GM12878 (cell line): ENCODE measurements at regions not wholly inside any gene's neighbourhood (a gene's known extent, or its start where the extent isn't known, plus 50 kb on each side); places are given as distances from the start of the nearest gene placed in this dataset.

Experiments
- ATAC-seq: fragments of 200-7000 bp; cut with Tn5 transposase; 3 replicates; pipeline ENCODE4 v1.9.1; 2020; ENCODE audit warnings: mild to moderate bottlenecking, moderate library complexity
- BruUV-seq: library from RNA; stranded (reverse); fragments of 400-500 nt; replicated peaks from 2 replicates; lab custom pipeline; 2021; lab: Mats Ljungman, UMichigan
- CTCF ChIA-PET: fragments of 300-600 bp; sonication (Branson Sonifier 250); formaldehyde crosslinking; extraction: SDS; loops from one replicate; lab custom pipeline; 2021; ENCODE audit warnings: inconsistent platforms; lab: Yijun Ruan, JAX
- POLR2A ChIA-PET: fragments of 350-600 bp; formaldehyde crosslinking; extraction: SDS; loops from one replicate; lab custom pipeline; 2021; ENCODE audit warnings: inconsistent platforms; lab: Charles Lee
- RAD21 ChIA-PET: fragments of 300-600 bp; sonication (Branson Sonifier 250); formaldehyde crosslinking; loops from one replicate; lab custom pipeline; 2023; ENCODE audit warnings: antibody characterized with exemption; ENCODE audit not compliant: unreplicated experiment; lab: Charles Lee
- SMC1A ChIA-PET: fragments of 300-600 bp; sonication (Branson Sonifier 250); formaldehyde crosslinking; loops from one replicate; lab custom pipeline; 2023; ENCODE audit not compliant: unreplicated experiment, uncharacterized antibody; lab: Charles Lee
- DNase-seq: peaks from one replicate; pipeline ENCODE4 v3.0.0-alpha.2; 2011; ENCODE audit warnings: low read depth, low spot score
- FAIRE-seq: peaks from 3 replicates; lab custom pipeline; 2011; peaks lifted over from hg19 to GRCh38; lab: Jason Lieb, UNC
- H2AFZ ChIP-seq: 2 replicates; pipeline ENCODE4 v1.6.0; 2011; ENCODE audit warnings: low read depth, low read length, control low read depth; ENCODE audit not compliant: control insufficient read depth
- H3K27ac ChIP-seq: 2 replicates; pipeline ENCODE4 v1.5.1; 2011; ENCODE audit warnings: control low read depth; ENCODE audit not compliant: control insufficient read depth, insufficient read depth
- H3K27me3 ChIP-seq, 2 experiments: replicated peaks in 1 of 2; 2 replicates each; pipeline versions ENCODE4 v1.6.0 to v1.6.1; 2011; ENCODE audit warnings: low read length in 1 of 2; ENCODE audit not compliant: control insufficient read depth in 2 of 2, insufficient read depth in 2 of 2
- H3K36me3 ChIP-seq, 2 experiments: 2 replicates each; pipeline ENCODE4 v1.5.1; 2011; ENCODE audit warnings: low read length in 1 of 2; ENCODE audit not compliant: control insufficient read depth in 2 of 2, insufficient read depth in 2 of 2
- H3K4me1 ChIP-seq: 2 replicates; pipeline ENCODE4 v1.6.1; 2011; ENCODE audit warnings: mild to moderate bottlenecking, low read length, moderate library complexity, mixed read lengths; ENCODE audit not compliant: control insufficient read depth, insufficient read depth
- H3K4me2 ChIP-seq: 2 replicates; pipeline ENCODE4 v1.6.0; 2011; ENCODE audit warnings: control low read depth; ENCODE audit not compliant: control insufficient read depth, insufficient read depth
- H3K4me3 ChIP-seq: fragments of 200-600 bp; sonication (generic); 2 replicates; pipeline ENCODE4 v1.5.1; 2016
- H3K79me2 ChIP-seq: 2 replicates; pipeline ENCODE4 v1.6.0; 2011; ENCODE audit warnings: low read length; ENCODE audit not compliant: control insufficient read depth, insufficient read depth
- H3K9ac ChIP-seq: 2 replicates; pipeline ENCODE4 v1.8.0; 2011; ENCODE audit warnings: low read length, control low read depth, mixed read lengths; ENCODE audit not compliant: control insufficient read depth, insufficient read depth
- H3K9me3 ChIP-seq: replicated peaks from 3 replicates; pipeline ENCODE4 v1.5.1; 2011; ENCODE audit warnings: mild to moderate bottlenecking, low read length; ENCODE audit not compliant: control insufficient read depth, insufficient read depth
- H4K20me1 ChIP-seq: 2 replicates; pipeline ENCODE4 v1.6.0; 2011; ENCODE audit not compliant: control insufficient read depth, insufficient read depth
- ATF3 ChIP-seq: IDR thresholded peaks from 2 replicates; pipeline ENCODE4 v1.6.1; 2011; ENCODE audit warnings: low read depth, mild to moderate bottlenecking, low read length, moderate library complexity, borderline replicate concordance; ENCODE audit errors: extremely low read depth
- BHLHE40 ChIP-seq, 2 experiments: fragments of 450-650 bp in 1 of 2; IDR thresholded peaks; 2 replicates each; pipeline ENCODE4 v1.6.1; 2011 to 2017; ENCODE audit warnings: low read depth in 2 of 2, borderline replicate concordance in 1 of 2, improper control_type of control experiment in 1 of 2, low read length in 1 of 2, mild to moderate bottlenecking in 1 of 2
- CREM ChIP-seq: IDR thresholded peaks from 2 replicates; pipeline ENCODE4 v1.6.1; 2014; ENCODE audit warnings: antibody characterized with exemption, low read depth
- ELK1 ChIP-seq: IDR thresholded peaks from 2 replicates; pipeline ENCODE4 v1.6.1; 2012; ENCODE audit warnings: low read depth, low read length, improper control_type of control experiment
- GABPA ChIP-seq: IDR thresholded peaks from 2 replicates; pipeline ENCODE4 v1.6.1; 2014; ENCODE audit warnings: antibody characterized with exemption, low read depth, mild to moderate bottlenecking, inconsistent platforms
- HSF1 ChIP-seq: fragments of 150-350 bp; IDR thresholded peaks from 2 replicates; pipeline ENCODE4 v1.6.1; 2014; ENCODE audit warnings: mild to moderate bottlenecking, low read depth, low read length
- IRF4 ChIP-seq: IDR thresholded peaks from 2 replicates; pipeline ENCODE4 v1.6.1; 2011; ENCODE audit warnings: low read depth, low read length
- PBX3 ChIP-seq: IDR thresholded peaks from 2 replicates; pipeline ENCODE4 v1.6.1; 2011; ENCODE audit warnings: mild to moderate bottlenecking, low read depth, low read length, moderate library complexity; ENCODE audit not compliant: insufficient replicate concordance
- POU2F2 ChIP-seq: IDR thresholded peaks from 3 replicates; pipeline ENCODE4 v1.6.1; 2011; ENCODE audit warnings: low read depth, mild to moderate bottlenecking, low read length, borderline replicate concordance
- SIN3A ChIP-seq: IDR thresholded peaks from 2 replicates; pipeline ENCODE4 v1.6.1; 2012; ENCODE audit warnings: low read depth, low read length, improper control_type of control experiment
- SMAD1 ChIP-seq: fragments of 450-650 bp; IDR thresholded peaks from 2 replicates; pipeline ENCODE4 v1.6.1; 2018; ENCODE audit warnings: mild to moderate bottlenecking, low read depth; ENCODE audit not compliant: partially characterized antibody
- TCF12 ChIP-seq: IDR thresholded peaks from 2 replicates; pipeline ENCODE4 v1.6.1; 2011; ENCODE audit warnings: low read depth, mild to moderate bottlenecking, low read length
- ZBTB4 ChIP-seq: fragments of 450-650 bp; formaldehyde crosslinking; IDR thresholded peaks from 2 replicates; pipeline ENCODE4 v1.4.0; 2022; ENCODE audit warnings: mild to moderate bottlenecking, moderate library complexity
- WGBS: methylation state at CpG from one replicate; pipeline ENCODE4 v1.1.6; 2016; ENCODE audit warnings: low lambda C conversion rate; ENCODE audit not compliant: insufficient replicate concordance, insufficient coverage; ENCODE audit errors: missing lambda C conversion rate; 5-methylcytosine and 5-hydroxymethylcytosine counted together
- in situ Hi-C: fragments of 300-500 bp; cut with MboI; formaldehyde crosslinking; loops from 9 replicates; pipeline ENCODE4 v1.14.3; 2018; ENCODE audit warnings: mixed read lengths
- intact Hi-C: fragments of 100-400 bp; cut with micrococcal nuclease; formaldehyde crosslinking; loops from one replicate; pipeline ENCODE4 v1.14.2; 2022; ENCODE audit not compliant: unreplicated experiment

- TF ChIP-seq ZBTB4 (CRISPR knock-in tag) (no peak), HSF1 (no peak), TCF12 (no peak), ATF3 (no peak)
- TF ChIP-seq, all 136 proteins: peak for 0
Observed at GRCh38 chr22:26853495-26853894, 196.1 kb downstream of the MIAT start (continued).

GRCh38 chr22:26857169-26857568 is 199.8 kb downstream of the MIAT start:
- SMC1A ChIA-PET = interaction anchor here (0.7 kb wide), 1 partner anchor 491 kb away, joined by 3 read pairs; no protein-coding TSS in a partner anchor
- intact Hi-C loops (no loop called here), in situ Hi-C loops (no loop called here)
- Histone ChIP-seq H3K4me3 (no peak overlapping the region), H3K4me1 (no peaks in the 10 kb centered on the region), H3K9me3 (no peaks in the 10 kb centered on the region; the same call in 2 of the 3 replicates), H3K36me3 (no peaks in the 10 kb centered on the region), H2AFZ (no peak overlapping the region), H4K20me1 (no peaks in the 10 kb centered on the region), H3K79me2 (no peaks in the 10 kb centered on the region), H3K27ac (no peak overlapping the region), H3K27me3 (no peaks in the 10 kb centered on the region), H3K9ac (no peak overlapping the region), H3K4me2 (no peak overlapping the region)
- DNase-seq (no peak), FAIRE-seq (no peak), ATAC-seq (no peak)
- no TSS peak for BruUV-seq
- RAD21 ChIA-PET = no interaction called here
- CTCF ChIA-PET = no interaction called here
- WGBS = 40% methylated on average over 5 of the region's 5 CpGs
- POLR2A ChIA-PET = no interaction called here
- TF ChIP-seq GABPA (no peak), PBX3 (no peak), IRF4 (no peak), BHLHE40 (IDR thresholded peaks at IDR 0.05; ENCODE audit: borderline replicate concordance in 1 of 2, low read depth in 2 of 2, low read length in 1 of 2) (no peak), SIN3A (no peak), SMAD1 (no peak), CREM (no peak), ELK1 (no peak), TCF12 (no peak), POU2F2 (no peak)
